Activated CD4-positive, alpha-beta T cell treated with anti-CD3 and anti-CD28 coated beads, Interleukin-2, amount 50 U/mL, for 24 hours (primary cell): ENCODE measurements at regions not wholly inside any gene's neighbourhood (a gene's known extent, or its start where the extent isn't known, plus 50 kb on each side); places are given as distances from the start of the nearest gene placed in this dataset.

Experiments
- DNase-seq, 2 donors: peaks; one replicate each; pipeline ENCODE4 v3.0.0-alpha.2; 2020; ENCODE audit warnings: low read depth in 1 of 2, low spot score in 1 of 2

- no peak for DNase-seq
Measured at GRCh38 chr1:60229821-60230220, 156.3 kb upstream of the C1orf87 start.

DNA sequence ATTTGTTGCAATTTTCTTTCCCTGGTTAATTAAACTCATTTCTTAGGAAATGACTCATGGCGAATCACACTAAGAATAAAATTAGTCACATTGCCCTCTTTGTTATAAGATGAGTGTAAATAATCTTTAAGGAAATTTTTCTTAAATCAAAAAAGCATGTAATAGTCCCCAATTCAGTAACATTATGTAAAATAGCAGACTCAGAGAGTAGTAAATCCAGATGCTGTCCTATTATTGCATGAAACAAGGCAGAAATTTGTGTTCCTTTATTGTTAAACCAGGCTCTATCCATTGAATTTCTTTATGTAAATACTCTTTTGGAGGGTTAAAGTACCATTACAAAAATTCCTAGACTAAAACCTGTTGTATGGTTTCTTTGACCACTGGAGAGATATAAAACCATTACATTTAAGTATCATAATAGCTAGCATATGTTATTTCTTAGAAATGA lies 154.5 kb upstream of the C1orf87 start:
- no peak for DNase-seq

DNA sequence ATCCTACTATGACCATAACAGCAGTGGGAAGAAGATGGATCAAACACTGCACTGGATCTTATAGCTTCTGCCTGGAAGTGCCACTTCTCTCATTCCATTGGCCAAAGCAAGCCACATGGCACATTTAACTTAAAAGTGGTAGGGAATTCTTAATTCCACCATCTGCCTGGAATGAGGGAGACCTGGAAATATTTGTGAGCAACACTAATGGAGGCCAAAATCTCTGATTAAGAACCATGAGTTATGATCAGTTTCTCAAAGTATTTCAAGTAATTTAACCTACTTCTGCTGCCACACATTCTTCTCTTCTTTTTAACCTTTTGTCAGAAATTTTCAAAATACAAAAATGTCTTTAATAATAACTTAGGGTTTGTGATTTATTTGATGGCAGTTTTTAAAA lies 154.0 kb upstream of the C1orf87 start:
- no peak for DNase-seq

GRCh38 chr1:60225486-60225885 lies 151.9 kb upstream of the C1orf87 start:
- DNase-seq: no peak

GRCh38 chr1:60224523-60224922 lies 151.0 kb upstream of the C1orf87 start:
- no peak for DNase-seq

DNA sequence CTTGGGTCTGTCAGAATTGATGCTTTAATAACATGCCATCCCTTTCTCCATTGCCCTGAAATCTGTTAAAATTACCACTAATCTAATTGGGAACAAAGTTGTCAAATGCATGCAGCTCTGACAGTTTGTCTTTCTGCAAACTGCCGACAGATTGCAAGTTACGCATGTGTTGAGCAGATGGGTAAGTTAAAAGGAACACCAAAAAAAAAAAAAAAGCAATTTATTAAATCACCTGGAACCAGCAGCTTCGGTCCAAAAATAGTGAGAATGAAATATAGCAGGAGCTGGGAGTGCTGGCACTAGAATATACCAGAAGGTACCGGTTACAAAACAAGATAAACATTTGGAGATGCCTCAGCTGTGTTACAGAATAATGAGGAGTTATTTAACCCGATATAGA lies 149.6 kb upstream of the C1orf87 start:
- no peak for DNase-seq

DNA sequence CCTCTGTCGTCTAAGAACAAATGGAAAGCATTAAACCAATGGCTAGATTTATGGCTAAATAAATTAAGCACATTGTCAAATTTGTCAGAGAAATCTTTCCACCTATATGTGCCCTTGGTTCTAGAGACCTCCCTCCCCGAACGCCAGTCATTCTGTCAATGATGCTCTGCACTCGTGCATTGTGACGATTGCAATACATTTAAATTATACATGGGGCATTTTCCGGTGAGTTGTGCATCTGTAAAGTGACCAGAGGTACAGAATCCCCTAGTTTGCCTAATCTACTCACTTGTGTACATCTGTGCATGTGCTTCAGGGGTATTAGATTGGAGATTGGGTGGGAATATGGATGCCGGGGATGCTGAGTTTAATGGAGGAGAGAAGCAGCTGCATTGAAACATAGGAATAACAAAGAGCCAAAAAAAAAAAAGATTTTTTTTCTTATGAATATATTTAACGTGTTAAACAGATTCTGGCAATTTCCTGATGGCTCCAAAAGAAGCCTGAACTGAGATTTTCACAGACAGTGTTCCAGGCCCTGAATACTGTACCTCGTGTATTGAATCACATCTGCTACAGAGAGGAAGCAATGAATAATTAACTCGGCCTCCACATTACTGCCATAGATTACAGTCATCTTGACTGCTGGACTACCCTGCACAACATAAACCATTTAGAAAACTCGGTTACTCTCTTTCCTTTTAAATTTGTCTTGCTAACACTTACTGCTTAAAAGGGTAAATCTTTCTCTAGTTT lies 149.0 kb upstream of the C1orf87 start:
- DNase-seq: no peak

DNA sequence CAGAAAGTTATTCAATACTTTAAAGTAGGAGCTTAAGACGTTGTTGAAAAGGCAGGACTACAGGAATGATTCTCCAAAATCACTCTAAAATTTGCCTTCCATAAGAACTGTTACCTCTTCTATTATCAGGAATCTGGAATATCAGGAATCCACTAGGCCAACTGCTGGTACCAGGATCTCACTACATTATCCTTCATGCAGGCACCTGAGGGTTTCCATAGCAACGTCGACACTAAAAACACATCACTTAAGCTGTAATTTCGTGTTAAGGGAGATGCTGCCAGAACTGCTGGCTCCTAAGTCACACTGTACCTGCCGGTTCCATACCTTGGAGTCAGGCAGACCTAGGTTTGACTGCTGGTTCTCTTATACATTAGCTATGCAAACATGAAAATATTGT lies 139.7 kb upstream of the C1orf87 start:
- DNase-seq: no peak

- no peak for DNase-seq
Measured at GRCh38 chr1:60196026-60196425, 122.5 kb upstream of the C1orf87 start.

- no peak for DNase-seq
Measured at GRCh38 chr1:60185684-60186083, 112.1 kb upstream of the C1orf87 start.

DNA sequence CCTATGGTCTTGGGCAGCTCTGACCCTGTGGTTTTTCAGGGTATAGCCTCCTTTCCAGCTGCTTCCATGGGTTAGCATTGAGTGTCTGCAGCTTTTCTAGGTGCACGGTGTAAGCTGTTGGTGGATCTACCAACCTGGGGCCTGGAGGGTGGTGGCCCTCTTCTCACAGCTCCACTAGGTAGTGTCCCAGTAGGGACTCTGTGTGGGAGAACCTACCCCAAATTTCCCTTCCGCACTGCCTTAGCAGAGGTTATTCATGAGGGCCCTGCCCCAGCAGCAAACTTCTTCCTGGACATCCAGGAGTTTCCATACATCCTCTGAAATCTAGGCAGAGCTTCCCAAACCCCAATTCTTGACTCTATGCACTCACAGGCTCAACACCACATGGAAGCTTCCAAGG lies 111.0 kb upstream of the C1orf87 start:
- DNase-seq: no peak

GRCh38 chr1:60173729-60174505 lies 100.3 kb upstream of the C1orf87 start:
- no peak for DNase-seq

DNA sequence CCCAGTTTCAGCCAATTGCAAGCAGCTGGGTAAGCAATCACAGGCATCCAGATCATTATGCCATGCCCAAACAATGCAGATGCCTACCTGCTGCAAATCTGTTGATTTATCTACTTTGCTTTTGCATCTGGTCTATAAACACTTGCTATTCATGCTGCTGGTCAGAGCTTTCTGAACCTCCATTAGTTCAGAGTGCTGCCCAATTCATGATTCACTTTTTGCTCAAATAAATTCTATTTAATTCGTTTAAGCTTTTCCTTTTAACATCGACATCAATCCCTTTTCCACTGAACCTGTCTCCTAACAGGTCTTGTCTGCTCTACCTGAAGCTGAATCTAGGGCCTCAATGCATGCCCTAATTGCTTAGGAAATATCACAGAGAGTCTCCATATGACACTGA lies 99.4 kb upstream of the C1orf87 start:
- no peak for DNase-seq

DNA sequence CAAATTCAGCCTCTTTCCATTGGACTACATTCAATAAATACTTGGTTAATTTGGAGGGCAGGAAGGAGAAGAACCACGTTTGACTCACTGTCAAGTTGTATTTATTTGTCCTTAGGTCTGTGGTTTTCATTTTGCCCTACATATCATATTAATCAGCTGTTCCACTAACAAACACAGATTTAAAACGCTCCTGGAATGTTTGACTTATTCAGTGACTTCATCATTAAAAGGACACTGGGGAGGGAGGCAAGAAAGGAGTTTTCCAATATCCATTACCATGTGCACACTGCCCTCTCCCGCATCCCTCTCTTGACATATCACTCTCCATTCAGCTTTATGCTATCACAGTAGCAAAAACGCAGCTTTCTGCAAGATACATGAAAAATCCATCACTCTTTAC lies 98.2 kb upstream of the C1orf87 start:
- no peak for DNase-seq

DNA sequence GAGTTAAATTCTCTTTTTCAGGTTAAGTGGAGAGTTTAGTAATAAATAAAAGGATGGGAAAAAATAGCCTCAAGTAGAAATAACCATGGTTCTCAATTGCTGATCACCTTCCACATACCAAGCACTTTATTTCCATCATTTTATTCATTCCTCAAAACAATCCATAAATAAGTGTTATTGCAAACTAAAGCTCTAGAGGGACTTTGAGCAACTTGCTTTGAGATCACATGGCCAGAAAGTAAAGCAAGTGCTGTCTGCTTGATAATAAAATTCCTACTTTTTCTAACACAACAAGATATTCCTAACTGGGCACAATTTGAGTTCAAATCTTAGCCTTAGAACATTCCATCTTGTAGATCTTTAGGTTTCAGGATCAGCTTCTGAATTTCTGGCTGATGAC lies 97.1 kb upstream of the C1orf87 start:
- no peak for DNase-seq

DNA sequence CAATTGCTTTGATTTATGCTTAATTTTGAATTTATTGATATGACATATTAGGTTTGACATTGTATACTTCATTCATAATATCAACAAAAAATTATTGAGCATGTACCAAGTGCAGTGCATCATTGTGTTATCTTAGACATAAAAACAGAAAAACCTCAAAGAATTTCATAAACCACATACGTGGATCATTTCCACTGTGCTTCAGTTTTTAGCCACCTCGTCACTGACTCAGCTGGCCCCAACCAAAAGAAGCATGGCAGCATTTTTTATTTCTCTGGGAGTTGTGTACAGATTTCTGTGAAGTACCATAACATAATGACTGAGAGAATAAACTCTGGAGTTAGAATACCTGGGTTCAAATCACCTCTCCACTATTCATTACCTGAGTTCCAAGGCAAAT lies 95.6 kb upstream of the C1orf87 start:
- no peak for DNase-seq

- no peak for DNase-seq
Measured at GRCh38 chr1:60162936-60163335, 89.4 kb upstream of the C1orf87 start.

- DNase-seq: no peak
Measured at GRCh38 chr1:60160141-60160540, 86.6 kb upstream of the C1orf87 start.

DNA sequence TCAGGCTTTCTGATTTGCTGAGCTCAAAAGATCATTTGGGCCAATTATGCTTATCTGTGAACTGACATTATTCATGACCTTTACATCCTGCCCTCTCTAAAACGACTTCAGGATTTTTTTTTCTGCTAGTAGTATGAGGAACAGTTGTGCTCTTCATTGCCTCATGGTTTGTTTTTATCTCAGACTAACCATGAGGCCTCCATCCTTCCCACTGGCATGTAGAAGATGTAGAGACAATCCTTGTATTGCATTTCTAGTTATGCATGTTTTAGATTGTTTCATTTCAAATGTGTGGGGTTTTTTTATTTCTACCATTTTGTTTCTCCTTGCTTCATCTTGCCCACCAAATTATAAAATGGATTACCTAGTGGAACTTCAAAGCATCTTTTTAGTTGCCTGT lies 82.8 kb upstream of the C1orf87 start:
- no peak for DNase-seq

DNA sequence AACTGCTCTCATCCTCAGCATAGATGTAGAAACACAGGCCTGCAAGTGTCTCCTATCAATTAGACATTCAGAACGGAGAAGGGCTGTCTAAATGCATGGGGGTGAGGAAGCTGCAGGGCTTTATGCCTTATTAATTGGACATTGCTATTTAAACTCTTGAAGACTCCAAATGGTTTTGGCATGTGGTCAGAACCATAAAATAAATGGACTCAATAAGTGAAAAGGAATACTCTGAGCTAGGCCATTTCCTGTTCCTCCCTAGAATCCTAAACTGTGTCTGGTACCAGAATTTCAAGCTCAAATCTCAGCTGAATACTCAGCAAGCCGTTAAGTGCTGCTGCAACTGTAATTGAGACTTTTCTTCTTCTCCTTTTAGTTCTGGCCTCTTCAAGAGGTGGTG lies 80.4 kb upstream of the C1orf87 start:
- no peak for DNase-seq

DNA sequence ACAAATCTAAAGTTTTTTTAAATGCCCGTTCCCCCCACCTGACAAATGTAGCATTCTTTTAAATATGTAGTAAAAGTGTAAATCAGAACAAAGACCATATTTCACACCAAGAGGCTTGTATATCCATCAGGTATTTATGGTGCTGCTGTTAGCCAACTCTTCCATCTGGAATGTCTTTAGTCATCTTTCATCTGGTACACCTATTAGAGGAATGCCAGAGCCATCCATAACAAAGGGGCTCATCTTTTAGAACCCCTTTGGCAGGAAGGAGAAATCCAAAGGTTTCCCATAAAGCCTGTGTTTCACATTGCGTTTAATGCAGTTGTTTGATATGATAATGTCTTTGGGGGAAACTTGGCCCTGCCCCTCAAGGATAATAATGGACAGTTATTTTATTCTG lies 79.3 kb upstream of the C1orf87 start:
- DNase-seq: no peak

DNA sequence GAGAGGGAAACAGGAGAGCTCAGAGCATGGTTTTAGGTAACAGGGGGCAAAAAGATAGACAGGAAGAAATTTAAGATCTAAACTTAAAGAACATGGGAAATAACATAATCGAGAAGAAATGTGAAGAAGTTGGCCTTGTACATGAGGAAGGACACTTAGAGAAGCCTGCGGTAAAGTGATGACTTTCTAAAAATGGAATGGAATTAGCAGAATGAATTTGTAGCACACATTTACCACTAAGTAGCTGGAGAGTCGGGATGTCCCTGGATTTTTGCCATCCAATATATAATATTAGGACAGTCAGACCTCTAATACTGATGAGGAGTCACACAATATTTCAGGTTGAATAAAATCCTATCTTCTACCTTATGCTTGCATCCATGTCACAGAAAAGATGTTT lies 77.7 kb upstream of the C1orf87 start:
- DNase-seq: no peak

- no peak for DNase-seq
Measured at GRCh38 chr1:60149251-60149650, 75.7 kb upstream of the C1orf87 start.
